OCI-LY3 (cell line): ENCODE measurements at regions not wholly inside any gene's neighbourhood (a gene's known extent, or its start where the extent isn't known, plus 50 kb on each side); places are given as distances from the start of the nearest gene placed in this dataset.

ENCODE experiments used
- H2AFZ ChIP-seq: fragments of 200-600, 300-600 bp; shearing (Covaris generic); 2 replicates; pipeline ENCODE4 v1.6.0; 2014; ENCODE audit warnings: antibody characterized with exemption, low read depth, low read length
- H3K27ac ChIP-seq: fragments of 200-600, 300-600 bp; sonication (generic); 2 replicates; pipeline ENCODE4 v1.5.1; 2014; ENCODE audit warnings: mild to moderate bottlenecking, low read length, moderate library complexity, mixed read lengths
- H3K27me3 ChIP-seq: fragments of 200-600, 300-600 bp; sonication (generic); 2 replicates; pipeline ENCODE4 v1.6.1; 2014; ENCODE audit warnings: low read depth, low read length, mixed read lengths
- H3K36me3 ChIP-seq: fragments of 200-600, 300-600 bp; sonication (generic); replicated peaks from 2 replicates; pipeline ENCODE3; 2014; ENCODE audit warnings: low read depth, low read length, mixed read lengths
- H3K4me1 ChIP-seq: fragments of 300-600, 200-600 bp; sonication (generic); 2 replicates; pipeline ENCODE4 v1.6.1; 2014; ENCODE audit warnings: low read length, mixed read lengths
- H3K4me2 ChIP-seq: fragments of 200-600, 300-600 bp; sonication (generic); 2 replicates; pipeline ENCODE4 v1.6.1; 2014; ENCODE audit warnings: low read length, mixed read lengths
- H3K4me3 ChIP-seq: fragments of 300-600, 200-600 bp; sonication (generic); 2 replicates; pipeline ENCODE4 v1.5.1; 2014; ENCODE audit warnings: antibody characterized with exemption, mild to moderate bottlenecking, low read length, moderate library complexity
- H3K79me2 ChIP-seq: fragments of 300-600, 200-600 bp; shearing (Covaris generic); 2 replicates; pipeline ENCODE4 v1.6.1; 2014; ENCODE audit warnings: mild to moderate bottlenecking, low read length, mixed read lengths
- H3K9ac ChIP-seq: fragments of 300-600, 200-600 bp; shearing (Covaris generic); 2 replicates; pipeline ENCODE4 v1.6.0; 2014; ENCODE audit warnings: mild to moderate bottlenecking, low read length, moderate library complexity
- H3K9me3 ChIP-seq: fragments of 200-600, 300-600 bp; shearing (Covaris generic); 2 replicates; pipeline ENCODE4 v1.6.1; 2014; ENCODE audit warnings: low read length, mixed read lengths; ENCODE audit not compliant: insufficient read depth
- H4K20me1 ChIP-seq: fragments of 200-600, 300-600 bp; sonication (generic); 2 replicates; pipeline ENCODE4 v1.6.1; 2016; ENCODE audit warnings: low read length, mixed read lengths; ENCODE audit not compliant: insufficient read depth
- EZH2phosphoT487 ChIP-seq: fragments of 200-600 bp; shearing (Covaris generic); IDR thresholded peaks from 2 replicates; pipeline ENCODE4 v1.6.1; 2018; ENCODE audit warnings: antibody characterized with exemption, mixed run types, low read depth
- TF ChIP-seq, protein P1 (sequence below): fragments of 200-600, 300-600 bp; sonication (generic); IDR thresholded peaks from 2 replicates; pipeline ENCODE4 v1.5.1; 2014; ENCODE audit warnings: antibody characterized with exemption, low read length, low read depth

DNA sequence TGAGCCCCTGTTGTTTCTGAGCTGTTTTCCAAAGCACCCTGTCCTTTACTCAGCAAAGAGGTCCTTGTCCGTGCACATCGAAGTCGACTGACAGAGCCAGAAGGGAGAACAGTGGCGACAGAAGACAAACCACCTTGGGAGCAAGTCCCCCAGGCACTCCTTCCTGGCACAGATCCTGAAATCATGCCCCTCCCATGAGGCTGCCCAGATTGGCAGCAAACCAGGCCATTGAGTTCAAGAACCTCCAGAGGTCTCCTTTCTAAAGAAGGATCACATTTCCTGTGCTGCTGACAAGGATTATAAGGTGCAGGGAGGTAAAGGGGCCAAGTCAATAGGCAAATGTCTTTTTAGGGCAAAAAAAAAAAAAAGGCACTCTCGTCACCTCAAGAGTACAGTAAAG is 84.7 kb upstream of the HIVEP3 start:
- Histone ChIP-seq H3K4me3 (peak overlapping the region; percentile 58), H3K27ac (peak overlapping the region; percentile 100), H3K9me3 (no peaks in the 10 kb centered on the region), H3K79me2 (peaks cover 68% of the 10 kb centered on the region), H3K4me1 (peaks cover 94% of the 10 kb centered on the region), H3K9ac (peak overlapping the region; percentile 83), H2AFZ (no peak overlapping the region), H4K20me1 (no peaks in the 10 kb centered on the region), H3K4me2 (peak overlapping the region; percentile 84), H3K27me3 (no peaks in the 10 kb centered on the region), H3K36me3 (no peaks in the 10 kb centered on the region)
- no peak for TF ChIP-seq EZH2phosphoT487
- TF ChIP-seq, protein P1, sequence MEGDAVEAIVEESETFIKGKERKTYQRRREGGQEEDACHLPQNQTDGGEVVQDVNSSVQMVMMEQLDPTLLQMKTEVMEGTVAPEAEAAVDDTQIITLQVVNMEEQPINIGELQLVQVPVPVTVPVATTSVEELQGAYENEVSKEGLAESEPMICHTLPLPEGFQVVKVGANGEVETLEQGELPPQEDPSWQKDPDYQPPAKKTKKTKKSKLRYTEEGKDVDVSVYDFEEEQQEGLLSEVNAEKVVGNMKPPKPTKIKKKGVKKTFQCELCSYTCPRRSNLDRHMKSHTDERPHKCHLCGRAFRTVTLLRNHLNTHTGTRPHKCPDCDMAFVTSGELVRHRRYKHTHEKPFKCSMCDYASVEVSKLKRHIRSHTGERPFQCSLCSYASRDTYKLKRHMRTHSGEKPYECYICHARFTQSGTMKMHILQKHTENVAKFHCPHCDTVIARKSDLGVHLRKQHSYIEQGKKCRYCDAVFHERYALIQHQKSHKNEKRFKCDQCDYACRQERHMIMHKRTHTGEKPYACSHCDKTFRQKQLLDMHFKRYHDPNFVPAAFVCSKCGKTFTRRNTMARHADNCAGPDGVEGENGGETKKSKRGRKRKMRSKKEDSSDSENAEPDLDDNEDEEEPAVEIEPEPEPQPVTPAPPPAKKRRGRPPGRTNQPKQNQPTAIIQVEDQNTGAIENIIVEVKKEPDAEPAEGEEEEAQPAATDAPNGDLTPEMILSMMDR: no peak

GRCh38 chr1:42002220-42002619 is 83.5 kb upstream of the HIVEP3 start:
- peaks cover 67% of the 10 kb centered on the region for H3K79me2 ChIP-seq
- no peaks in the 10 kb centered on the region for H3K36me3 ChIP-seq
- no peaks in the 10 kb centered on the region for H3K9me3 ChIP-seq
- no peaks in the 10 kb centered on the region for H4K20me1 ChIP-seq
- no peak for TF ChIP-seq EZH2phosphoT487
- TF ChIP-seq, protein P1: no peak
- H3K27ac ChIP-seq: peak overlapping the region; percentile 100
- no peak overlapping the region for H2AFZ ChIP-seq
- H3K27me3 ChIP-seq: no peaks in the 10 kb centered on the region
- peak overlapping the region; percentile 75 for H3K4me2 ChIP-seq
- peaks cover 84% of the 10 kb centered on the region for H3K4me1 ChIP-seq
- peak overlapping the region; percentile 72 for H3K4me3 ChIP-seq
- peak overlapping the region; percentile 83 for H3K9ac ChIP-seq

GRCh38 chr1:42000766-42001165 is 82.0 kb upstream of the HIVEP3 start:
- TF ChIP-seq, protein P1: no peak
- TF ChIP-seq EZH2phosphoT487: no peak
- Histone ChIP-seq H3K9me3 (no peaks in the 10 kb centered on the region), H3K27ac (peak overlapping the region; percentile 100)

DNA sequence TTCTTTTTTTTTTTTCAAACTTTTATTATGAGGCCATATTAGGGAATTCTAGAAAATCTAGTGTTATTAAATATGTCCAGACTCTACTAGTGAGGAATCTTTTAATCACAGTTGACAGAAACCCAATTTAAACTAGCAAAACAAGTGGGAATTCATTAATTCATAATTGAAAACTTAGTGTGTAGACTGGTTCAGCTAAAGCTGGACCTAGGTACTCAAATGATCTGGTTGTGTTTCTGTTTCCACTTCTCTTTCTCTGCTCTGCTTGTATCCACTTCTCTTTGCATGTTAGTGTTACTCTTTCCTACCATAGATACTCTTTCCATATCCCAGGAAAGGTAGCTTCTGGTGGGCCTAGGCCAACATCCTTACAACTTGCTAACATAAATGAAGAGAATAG is 81.2 kb upstream of the HIVEP3 start:
- Histone ChIP-seq H4K20me1 (no peaks in the 10 kb centered on the region), H3K79me2 (peaks cover 81% of the 10 kb centered on the region), H3K27me3 (no peaks in the 10 kb centered on the region), H3K9me3 (no peaks in the 10 kb centered on the region), H2AFZ (no peak overlapping the region), H3K4me2 (peak overlapping the region; percentile 75), H3K36me3 (peaks cover 10% of the 10 kb centered on the region), H3K9ac (peak overlapping the region; percentile 83), H3K27ac (peak overlapping the region; percentile 100), H3K4me1 (peaks cover 70% of the 10 kb centered on the region), H3K4me3 (peak overlapping the region; percentile 72)
- TF ChIP-seq EZH2phosphoT487: no peak
- TF ChIP-seq, protein P1: no peak

More at GRCh38 chr1:42000766-42001165, 82.0 kb upstream of the HIVEP3 start:
- H3K9ac ChIP-seq: peak overlapping the region; percentile 83
- H3K79me2 ChIP-seq: peaks cover 78% of the 10 kb centered on the region
- H3K36me3 ChIP-seq: peaks cover under 1% of the 10 kb centered on the region
- peaks cover 70% of the 10 kb centered on the region for H3K4me1 ChIP-seq
- H3K4me2 ChIP-seq: peak overlapping the region; percentile 75
- no peaks in the 10 kb centered on the region for H3K27me3 ChIP-seq
- peak overlapping the region; percentile 72 for H3K4me3 ChIP-seq
- no peaks in the 10 kb centered on the region for H4K20me1 ChIP-seq
- no peak overlapping the region for H2AFZ ChIP-seq
